Hypothalamus (tissue), 51 donors: ENCODE measurements at regions not wholly inside any gene's neighbourhood (a gene's known extent, or its start where the extent isn't known, plus 50 kb on each side); places are given as distances from the start of the nearest gene placed in this dataset.
A peak's percentile ranks its signal among the peaks of the same experiment; 100 is the strongest.
"Not testable (repeated sequence)": the region's sequence is repeated elsewhere in the genome, so short reads cannot be mapped to it uniquely, and the experiment has no call there.

Source experiments
- DNase-seq, 51 donors: peaks; one replicate each; lab custom pipeline; 2025; lab: John Stamatoyannopoulos, UW

GRCh38 chr11:103714246-103714645 lies 322.2 kb upstream of the DDI1 start:
- DNase-seq, result no peak

- DNase-seq, result peak in 1 of 51 donors; percentile 1
These were observed 320.1 kb upstream of the DDI1 start for GRCh38 chr11:103716363-103716762.

GRCh38 chr11:103727262-103727661 lies 309.2 kb upstream of the DDI1 start:
- no peak for DNase-seq

- no peak for DNase-seq
These were observed 306.8 kb upstream of the DDI1 start for GRCh38 chr11:103729617-103730016.

GRCh38 chr11:103730131-103730940 lies 306.1 kb upstream of the DDI1 start:
- DNase-seq, result no peak

GRCh38 chr11:103731670-103732069 lies 304.8 kb upstream of the DDI1 start:
- no peak for DNase-seq

- no peak for DNase-seq
These were observed 302.6 kb upstream of the DDI1 start for GRCh38 chr11:103733889-103734288.

GRCh38 chr11:103735497-103736032 lies 300.9 kb upstream of the DDI1 start:
- no peak for DNase-seq

- DNase-seq, result peak in 1 of 51 donors; percentile 36
These were observed 300.0 kb upstream of the DDI1 start for GRCh38 chr11:103736315-103737036.

- DNase-seq, result no peak
These were observed 299.3 kb upstream of the DDI1 start for GRCh38 chr11:103737037-103737622.

- DNase-seq, result no peak
These were observed 298.7 kb upstream of the DDI1 start for GRCh38 chr11:103737747-103738146.

GRCh38 chr11:103739074-103739796 lies 297.2 kb upstream of the DDI1 start:
- DNase-seq, result not testable (repeated sequence)

GRCh38 chr11:103744496-103745153 lies 291.8 kb upstream of the DDI1 start:
- DNase-seq, result no peak

GRCh38 chr11:103749158-103749557 lies 287.3 kb upstream of the DDI1 start:
- DNase-seq, result no peak

GRCh38 chr11:103768816-103769215 lies 267.6 kb upstream of the DDI1 start:
- DNase-seq, result no peak

GRCh38 chr11:103773059-103773458 lies 263.4 kb upstream of the DDI1 start:
- DNase-seq, result no peak

GRCh38 chr11:103773537-103773936 lies 262.9 kb upstream of the DDI1 start:
- DNase-seq, result no peak

- no peak for DNase-seq
These were observed 257.4 kb upstream of the DDI1 start for GRCh38 chr11:103779054-103779453.

GRCh38 chr11:103789952-103790351 lies 246.5 kb upstream of the DDI1 start:
- no peak for DNase-seq

GRCh38 chr11:103792981-103793468 lies 243.4 kb upstream of the DDI1 start:
- no peak for DNase-seq
